GM19467 (cell line): ENCODE measurements at regions not wholly inside any gene's neighbourhood (a gene's known extent, or its start where the extent isn't known, plus 50 kb on each side); places are given as distances from the start of the nearest gene placed in this dataset.
"Not testable (repeated sequence)": the region's sequence is repeated elsewhere in the genome, so short reads cannot be mapped to it uniquely, and the experiment has no call there.

Source experiments
- ATAC-seq: cut with Tn5 transposase; IDR thresholded peaks from one replicate; pipeline ENCODE4 v1.9.1; 2021; ENCODE audit warnings: mild to moderate bottlenecking, moderate library complexity; ENCODE audit not compliant: unreplicated experiment

DNA sequence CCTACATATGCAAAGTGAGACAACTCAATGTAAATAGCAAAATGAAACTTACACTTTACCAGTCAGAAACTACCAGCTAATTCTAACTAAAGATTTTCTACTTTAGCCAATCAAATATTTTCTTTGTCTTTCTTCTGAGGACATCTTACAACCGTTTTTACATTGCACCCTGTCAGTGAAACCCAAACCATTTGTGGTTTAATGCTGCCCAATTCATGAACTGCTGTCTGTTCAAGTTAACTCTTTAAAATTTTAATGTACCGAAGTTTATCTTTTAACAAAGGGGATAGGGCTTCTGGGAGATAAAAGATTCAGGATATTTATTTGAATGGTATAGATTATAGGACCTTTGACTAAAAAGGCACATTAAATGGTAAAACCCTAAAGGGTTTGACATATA lies 121.3 kb upstream of the HDDC2 start:
- no peak for ATAC-seq

DNA sequence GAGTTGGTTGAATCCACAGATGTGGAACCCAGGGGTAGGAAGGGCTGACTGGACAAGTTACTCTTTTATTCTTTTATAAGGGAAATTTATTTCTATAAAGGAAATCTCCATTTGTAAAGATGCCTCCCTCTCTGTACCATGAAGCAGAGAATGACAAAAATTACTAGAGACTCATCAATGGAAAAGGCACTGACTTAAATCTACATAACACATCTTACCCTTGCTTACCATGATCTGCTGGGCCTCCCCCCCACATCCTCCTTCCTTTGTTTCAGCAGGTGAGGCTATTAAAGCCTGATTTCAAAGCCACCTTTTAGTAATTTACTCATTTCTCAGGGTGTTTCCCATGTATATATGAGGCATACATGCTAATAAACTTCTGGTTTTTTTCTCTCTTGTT lies 130.2 kb upstream of the HDDC2 start:
- ATAC-seq, result no peak

DNA sequence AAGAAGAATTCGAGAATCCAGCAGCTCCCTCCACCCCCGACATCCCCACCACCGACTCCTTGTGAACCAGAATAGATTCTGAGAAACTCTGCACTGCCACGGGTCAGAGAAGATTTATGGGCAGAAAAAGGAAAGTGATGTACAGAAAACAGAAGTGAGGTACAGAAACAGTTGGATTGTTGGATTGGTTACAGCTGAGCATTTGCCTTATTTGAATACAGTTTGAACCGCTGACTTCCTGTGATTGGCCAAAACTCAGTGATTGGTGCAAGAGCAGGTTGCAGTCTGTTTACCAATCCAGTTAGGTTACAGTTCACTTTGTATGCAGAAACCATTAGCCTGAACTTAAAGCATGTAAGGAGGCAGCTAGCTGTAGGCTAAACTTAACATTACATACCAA lies 131.2 kb upstream of the HDDC2 start:
- peak; percentile 60 for ATAC-seq

DNA sequence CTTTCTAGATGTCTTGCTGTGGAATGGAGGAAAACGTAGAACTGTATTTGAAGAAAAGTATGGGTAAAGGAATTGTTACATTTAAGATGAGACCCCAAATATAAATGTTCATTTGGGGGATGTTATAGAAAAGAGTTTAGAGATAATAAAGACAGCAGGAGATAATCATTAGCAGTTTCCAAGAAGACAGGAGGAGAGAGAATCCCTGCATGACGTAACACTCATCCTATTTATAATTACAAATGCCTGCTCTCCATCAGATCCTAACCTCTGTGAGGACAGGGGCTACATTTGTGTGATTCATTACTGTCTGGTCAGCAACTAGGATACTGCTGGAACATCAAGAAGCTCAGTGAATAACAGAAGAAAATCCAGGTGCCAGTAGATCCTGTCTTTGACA lies 133.0 kb upstream of the HDDC2 start:
- no peak for ATAC-seq

DNA sequence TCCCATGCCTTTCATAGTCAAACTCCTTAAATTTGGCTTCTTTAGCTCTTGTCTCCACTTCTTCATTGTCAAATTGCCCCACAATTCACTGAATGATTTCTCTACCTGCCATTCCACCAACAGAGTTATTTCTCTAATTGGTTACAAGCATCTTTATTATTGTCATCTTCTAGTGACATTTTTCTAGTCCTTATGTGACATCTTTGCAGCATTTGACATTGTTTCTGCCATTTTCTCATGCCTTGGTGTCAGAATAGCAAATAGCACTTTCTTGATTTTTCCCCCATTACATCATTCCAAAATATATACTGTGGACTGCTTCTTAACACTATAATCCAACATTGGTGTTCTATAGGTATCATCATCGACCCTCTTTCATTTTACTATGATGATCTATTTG lies 137.7 kb upstream of the HDDC2 start:
- no peak for ATAC-seq

DNA sequence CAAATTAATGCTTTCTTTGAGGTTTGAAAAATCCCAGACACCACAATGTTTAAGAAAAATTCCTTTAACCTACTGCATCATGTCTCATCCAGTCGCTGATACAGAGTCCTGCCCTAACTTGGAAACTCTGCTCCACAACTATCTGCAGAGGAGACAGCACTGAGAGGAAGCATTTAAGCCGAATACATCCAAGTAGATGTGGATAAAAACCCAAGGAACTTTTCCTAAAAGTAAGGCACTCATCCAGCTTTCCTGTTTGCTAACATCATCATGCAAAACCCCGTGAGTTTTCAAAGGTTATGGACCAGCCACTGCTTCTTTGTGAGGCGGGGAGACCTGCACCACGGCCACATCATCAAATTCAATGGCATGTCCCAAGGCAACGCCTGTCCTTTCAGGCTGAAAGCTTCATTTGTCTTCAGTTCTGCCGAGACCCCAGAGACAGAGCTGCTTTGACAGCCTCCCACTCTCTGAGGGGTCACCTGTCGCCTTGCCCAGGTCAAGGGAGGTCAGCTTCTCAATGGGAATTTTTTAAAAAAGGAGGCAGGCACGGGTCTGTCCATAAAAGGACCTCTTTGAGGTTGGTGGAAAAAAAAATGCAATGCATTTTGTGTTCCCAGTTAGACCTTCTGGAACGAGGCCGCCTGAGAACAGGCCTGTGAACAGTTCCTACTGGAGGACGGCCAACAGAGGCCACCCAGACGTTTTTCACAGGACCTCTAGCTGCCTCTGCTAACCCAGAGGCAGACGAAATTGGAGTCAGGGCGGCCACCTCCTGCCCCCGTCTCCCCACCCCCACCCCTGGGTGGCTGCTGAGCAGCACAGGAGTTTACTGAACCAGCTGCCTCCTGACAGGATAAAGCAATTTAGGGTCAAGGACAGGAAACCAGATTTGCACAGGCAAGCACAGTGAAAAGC lies 142.5 kb upstream of the HDDC2 start:
- ATAC-seq, result no peak

DNA sequence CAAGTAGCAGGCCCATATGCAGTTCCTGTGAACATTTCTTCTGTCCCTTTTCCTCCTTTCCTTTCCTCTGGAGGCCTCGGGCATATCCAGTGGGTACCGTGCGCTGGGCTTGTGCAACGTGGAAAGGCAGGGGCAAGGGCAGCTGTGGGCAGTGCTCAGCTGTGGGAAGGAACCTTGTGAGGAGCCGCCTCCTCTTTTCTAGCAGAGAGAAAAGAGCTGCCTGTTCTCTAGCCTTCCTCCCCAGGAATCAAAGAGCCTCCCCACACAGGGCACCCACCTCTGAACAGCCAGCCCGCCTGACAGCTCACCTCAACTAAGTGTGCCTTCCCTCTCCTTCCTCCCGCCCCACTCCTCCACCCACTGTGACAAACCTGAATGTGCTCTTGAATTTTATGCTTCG lies 143.3 kb upstream of the HDDC2 start:
- no peak for ATAC-seq

DNA sequence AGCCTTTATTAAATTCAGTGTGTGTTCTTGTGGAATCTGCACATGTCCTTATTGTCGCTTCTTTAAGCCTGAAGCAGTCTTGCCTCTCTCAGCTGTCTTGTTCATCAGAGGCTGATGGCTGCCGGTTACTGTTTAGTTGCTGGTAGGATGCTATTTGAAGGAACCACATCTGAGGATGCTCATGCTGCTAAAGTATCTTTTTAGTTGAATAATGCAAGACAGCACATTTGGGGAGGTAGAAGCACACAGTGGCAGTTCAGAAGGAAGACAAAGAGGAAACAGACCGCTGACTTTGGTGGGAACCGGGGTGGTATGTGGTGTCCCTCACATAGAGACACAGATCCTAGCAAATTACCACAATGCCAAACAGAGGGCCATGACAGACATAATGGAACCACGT lies 144.2 kb upstream of the HDDC2 start:
- ATAC-seq, result no peak

DNA sequence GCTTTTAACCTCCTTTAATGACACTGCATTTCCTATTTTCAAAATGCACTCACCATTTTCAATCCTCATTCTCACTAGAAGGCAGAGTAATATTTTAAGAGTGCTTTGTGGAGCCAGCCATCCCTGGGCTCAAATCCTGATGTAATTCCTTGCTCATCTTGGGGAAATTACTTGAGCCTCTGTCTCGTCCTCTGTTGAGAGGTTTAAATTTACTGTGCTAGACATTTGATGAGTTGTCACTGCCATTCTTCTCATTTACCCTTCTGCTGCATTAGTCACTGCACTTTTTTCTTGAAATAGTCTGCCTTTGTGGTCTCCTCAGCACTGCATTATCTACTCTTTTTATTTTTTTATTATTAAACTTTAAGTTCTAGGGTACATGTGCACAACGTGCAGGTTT lies 150.0 kb upstream of the HDDC2 start:
- ATAC-seq, result no peak

DNA sequence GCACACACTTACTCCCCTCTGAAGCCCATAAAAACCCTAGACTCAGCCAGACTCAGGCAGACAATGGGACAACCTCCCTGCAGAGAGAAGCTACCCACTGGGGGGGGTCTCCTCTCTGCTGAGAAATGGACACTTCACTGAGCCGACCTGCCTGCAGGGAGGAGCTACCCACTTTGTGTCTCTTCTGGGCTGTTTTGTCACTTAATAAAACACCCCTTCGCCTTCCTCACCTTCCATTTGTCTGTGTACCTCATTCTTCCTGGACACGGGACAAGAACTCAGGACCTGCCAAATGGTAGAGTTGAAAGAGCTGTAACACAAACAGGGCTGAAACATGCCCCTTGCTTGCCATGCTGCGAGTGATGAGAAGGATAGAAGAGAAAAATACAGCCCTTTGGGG lies 151.7 kb upstream of the HDDC2 start:
- ATAC-seq, result no peak

DNA sequence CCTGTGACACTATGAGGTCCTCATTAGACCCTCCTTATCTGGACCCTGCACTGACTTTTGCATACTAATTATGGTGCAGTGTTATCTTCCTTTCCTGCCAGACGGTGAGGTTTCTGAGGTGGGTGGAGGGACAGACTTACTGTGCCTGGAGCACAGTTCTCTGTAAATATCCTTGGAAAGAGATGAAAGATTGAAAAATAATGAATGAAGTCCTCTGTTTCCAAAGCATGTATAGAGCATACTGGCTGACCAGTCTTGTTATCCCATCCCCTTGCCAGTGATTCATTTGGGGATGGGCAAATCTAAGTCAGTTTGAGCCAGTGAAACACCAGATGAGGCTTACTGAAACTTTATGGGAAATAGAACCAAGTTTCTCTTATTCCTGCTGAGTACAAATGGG lies 152.6 kb upstream of the HDDC2 start:
- no peak for ATAC-seq

DNA sequence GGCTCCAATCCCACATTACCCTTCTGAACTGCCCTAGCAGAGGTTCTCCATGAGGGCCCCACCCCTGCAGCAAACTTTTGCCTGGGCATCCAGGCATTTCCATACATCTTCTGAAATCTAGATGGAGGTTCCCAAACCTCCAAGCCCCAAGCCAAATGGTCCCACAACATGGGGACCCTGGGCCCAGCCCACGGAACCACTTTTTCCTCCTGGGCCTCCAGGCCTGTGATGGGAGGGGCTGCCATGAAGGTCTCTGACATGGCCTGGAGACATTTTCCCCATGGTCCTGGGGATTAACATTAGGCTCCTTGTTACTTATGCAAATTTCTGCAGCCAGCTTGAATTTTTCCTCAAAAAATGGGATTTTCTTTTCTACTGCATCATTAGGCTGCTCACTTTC lies 156.7 kb upstream of the HDDC2 start:
- not testable (repeated sequence) for ATAC-seq

DNA sequence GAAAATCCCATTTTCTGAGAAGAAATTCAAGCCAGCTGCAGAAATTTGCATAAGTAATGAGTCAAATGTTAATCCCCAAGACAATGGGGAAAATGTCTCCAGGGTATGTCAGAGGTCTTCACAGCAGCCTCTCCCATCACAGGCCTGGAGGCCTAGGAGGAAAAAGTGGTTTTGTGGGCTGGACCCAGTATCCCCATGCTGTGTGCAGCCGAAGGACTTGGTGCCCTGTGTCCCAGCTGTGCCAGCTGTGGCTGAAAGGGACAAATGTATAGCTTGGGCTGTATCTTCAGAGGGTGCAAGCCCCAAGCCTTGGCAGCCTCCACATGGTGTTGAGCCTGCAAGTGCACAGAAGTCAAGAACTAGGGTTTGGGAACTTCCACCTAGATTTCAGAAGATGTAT lies 163.6 kb upstream of the HDDC2 start:
- not testable (repeated sequence) for ATAC-seq

DNA sequence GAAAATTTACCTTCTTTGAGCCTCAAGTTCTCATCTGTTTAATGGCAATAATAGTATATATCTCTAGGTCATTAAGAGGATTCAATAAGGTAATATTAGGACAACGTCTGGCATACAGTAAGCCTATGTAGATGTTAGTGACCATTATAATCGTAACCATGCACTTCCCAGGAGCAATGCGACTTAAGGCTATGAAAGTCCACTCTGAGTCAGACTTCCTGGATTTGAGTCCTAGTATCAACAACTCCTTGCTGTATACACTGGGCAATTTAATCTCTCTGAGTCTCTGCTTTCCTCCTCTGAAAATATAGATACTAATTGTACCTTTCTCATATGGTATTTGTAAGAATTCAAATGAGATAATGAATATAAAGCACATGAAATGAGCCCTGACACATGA lies 168.1 kb upstream of the HDDC2 start:
- no peak for ATAC-seq

DNA sequence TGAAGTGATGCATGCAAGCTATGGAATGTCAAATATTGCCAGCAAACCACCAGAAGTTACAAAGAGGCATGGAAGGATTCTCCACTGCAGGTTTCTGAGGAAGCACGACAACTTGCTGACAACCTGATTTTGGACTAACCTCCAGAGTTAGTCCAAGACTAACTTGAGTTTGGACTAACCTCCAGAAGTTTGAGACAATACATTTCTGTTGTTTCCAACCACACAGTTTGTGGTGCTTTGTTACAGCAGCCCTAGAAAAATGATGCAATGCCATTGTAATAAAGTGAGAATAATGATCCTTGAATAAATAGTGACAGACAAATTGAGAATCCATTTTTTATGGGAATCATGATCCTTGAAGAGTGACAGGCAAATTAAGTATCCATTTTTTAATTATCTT lies 169.9 kb upstream of the HDDC2 start:
- no peak for ATAC-seq

DNA sequence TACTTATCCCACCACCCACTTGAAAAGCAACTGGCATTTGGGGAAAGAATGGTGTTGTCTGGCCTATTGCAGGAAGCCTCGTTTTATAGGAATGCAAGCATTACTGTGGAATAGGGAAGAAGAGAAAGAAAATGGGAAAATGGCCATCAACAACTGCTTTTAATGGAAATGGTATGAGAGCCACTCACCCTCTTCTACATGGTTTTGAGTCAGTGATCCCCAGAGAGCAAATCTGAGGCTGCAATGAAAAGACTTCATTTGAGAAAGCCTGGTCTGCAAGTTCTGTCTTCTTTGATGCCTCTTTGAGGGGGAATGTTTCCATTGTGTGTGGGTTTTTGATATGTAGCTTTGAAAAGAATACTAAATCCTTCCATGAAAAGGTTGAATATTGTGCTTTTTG lies 172.3 kb upstream of the HDDC2 start:
- ATAC-seq, result no peak

DNA sequence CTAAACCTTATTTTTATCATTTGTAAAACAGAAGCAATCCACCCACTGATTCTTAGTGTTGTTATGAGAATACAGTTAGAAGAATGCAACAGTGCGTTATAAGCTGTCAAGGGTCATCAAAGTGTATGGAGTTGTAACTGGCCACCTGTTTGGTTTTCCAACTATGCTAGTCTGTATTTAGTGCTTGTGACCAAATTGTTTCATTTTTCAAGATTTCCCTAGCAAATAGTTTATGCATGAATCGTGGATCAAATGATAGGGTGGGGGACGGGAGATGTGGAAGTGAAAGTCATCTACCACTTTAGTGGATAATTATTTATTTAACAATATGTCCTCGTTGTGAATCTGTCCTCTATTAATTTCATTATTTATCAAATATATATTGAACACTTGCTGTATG lies 175.4 kb upstream of the HDDC2 start:
- no peak for ATAC-seq

DNA sequence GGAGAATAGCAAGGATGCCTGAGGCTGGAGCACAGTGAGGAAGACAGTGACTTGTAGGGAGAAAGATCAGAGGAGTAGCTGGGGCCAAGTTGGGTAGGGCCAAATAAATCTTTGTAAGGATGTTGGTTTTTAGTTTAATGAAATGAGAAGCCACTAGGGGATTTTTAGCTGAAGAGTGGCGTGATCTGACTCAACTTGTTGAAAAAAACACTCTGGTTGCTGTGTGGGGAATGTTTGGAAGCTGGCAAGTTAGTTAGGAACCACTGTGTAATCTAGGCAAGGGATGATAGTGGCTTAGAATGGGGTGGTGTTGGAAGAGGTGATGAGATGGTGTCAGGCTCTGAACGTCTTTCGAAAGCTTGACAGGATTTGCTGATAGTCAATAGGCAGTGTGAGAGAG lies 176.1 kb upstream of the HDDC2 start:
- ATAC-seq, result no peak

DNA sequence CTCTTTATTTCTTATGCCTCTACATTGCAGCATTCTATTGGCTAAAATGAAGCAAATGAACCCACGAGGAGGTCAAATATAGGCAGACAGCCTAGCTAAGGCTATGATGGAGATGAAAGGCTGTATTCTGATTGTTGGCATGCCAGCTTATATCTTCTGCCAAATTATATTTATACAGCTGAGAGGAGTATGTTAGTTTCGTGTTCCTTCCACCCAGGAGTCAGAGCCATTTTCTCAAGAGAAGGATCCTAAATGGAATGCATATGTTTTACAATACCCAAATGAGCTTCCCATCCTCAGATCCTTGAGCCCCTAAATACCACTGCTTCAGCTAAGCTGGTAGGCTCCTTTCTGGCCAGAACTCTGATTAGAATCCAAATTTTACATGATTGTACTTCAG lies 178.4 kb upstream of the HDDC2 start:
- no peak for ATAC-seq

DNA sequence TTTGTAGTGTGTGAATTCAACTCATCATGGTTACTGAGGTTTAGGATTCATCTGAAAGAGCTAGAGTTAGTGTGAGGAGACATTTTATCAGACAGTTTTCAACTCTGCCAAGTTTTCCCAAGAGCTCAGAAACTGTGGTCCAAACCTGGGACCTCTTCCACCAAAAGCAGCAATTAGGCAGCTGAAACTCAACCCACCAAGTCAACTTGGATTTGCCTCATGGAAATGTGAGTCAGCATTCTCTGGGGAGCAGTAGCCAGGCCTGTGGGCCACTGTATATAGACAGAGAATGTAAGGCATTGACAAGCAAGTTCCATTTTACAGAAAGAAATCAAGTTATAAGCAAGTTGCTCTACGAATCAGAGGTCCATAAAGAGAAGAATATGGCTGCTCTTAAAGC lies 178.8 kb upstream of the HDDC2 start:
- no peak for ATAC-seq

DNA sequence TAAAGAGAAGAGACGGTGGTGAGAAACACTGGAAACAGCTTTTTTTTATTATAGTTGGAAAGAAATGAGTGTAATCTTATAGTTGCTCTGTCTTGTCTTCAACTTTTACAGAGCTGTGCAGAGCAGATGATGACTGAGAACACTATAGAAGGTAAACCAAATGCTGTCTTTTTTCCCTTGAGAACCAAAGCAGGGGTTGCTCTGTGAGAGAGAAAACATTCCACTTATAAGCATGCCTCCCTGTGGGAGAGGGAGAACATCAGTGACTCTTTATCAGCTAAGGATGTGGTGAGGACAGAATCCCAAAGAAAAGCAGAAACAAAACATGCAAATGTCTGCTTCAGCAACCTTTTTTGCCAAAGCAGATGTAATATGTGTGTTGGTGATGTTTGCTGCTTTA lies 179.3 kb upstream of the HDDC2 start:
- no peak for ATAC-seq

DNA sequence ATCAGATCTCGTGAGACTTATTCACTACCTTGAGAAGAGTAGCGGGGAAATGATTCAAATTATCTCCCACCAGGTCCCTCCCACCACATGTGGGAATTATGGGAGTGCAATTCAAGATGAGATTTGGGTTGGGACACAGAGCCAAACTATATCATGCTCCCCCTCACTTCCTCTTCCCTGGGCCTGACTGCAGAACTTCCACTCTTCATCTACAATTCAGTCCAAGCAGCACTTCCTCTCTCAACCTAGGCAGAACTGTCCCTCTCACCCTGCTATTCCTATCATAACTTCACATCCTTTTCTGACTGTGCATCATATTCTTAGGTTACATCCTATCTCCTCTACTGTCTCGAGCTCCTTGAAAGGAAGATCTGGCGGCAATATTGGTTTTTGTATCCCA lies 184.0 kb upstream of the HDDC2 start:
- no peak for ATAC-seq

DNA sequence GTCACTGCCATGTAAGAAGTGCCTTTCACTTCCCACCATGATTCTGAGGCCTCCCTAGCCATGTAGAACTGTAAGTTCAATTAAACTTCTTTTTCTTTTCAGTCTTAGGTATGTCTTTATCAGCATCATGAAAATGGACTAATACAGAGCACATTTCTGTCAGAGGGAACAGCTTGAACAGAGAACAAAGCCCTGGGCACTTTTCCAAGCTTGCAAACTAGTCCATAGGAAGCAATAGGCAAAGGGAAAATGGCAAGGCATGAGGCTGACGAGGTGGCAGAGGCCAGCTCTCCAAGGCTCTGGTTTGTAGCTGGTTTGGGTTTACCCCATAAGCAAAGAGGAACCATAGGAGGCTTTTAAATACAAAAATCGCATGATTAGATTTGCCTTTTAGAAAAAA lies 185.1 kb upstream of the HDDC2 start:
- ATAC-seq, result no peak
